IPS-15b (cell line): ENCODE measurements at regions not wholly inside any gene's neighbourhood (a gene's known extent, or its start where the extent isn't known, plus 50 kb on each side); places are given as distances from the start of the nearest gene placed in this dataset.

Source experiments
- H3K27me3 ChIP-seq: one replicate; pipeline ENCODE4 v1.6.1; 2013; ENCODE audit warnings: low read length; ENCODE audit not compliant: control insufficient read depth, insufficient read depth
- H3K36me3 ChIP-seq: one replicate; pipeline ENCODE4 v1.6.1; 2013; ENCODE audit warnings: low read length; ENCODE audit not compliant: control insufficient read depth, insufficient read depth
- H3K4me1 ChIP-seq: one replicate; pipeline ENCODE4 v1.6.1; 2013; ENCODE audit warnings: mild to moderate bottlenecking, low read length; ENCODE audit not compliant: control insufficient read depth, insufficient read depth
- H3K4me3 ChIP-seq: one replicate; pipeline ENCODE4 v1.5.1; 2013; ENCODE audit warnings: low read depth, low read length
- H3K9ac ChIP-seq: one replicate; pipeline ENCODE4 v1.6.1; 2013; ENCODE audit warnings: low read depth, mild to moderate bottlenecking, low read length
- H3K9me3 ChIP-seq: one replicate; pipeline ENCODE4 v1.6.1; 2013; ENCODE audit warnings: mild to moderate bottlenecking, low read length; ENCODE audit not compliant: control insufficient read depth, insufficient read depth

DNA sequence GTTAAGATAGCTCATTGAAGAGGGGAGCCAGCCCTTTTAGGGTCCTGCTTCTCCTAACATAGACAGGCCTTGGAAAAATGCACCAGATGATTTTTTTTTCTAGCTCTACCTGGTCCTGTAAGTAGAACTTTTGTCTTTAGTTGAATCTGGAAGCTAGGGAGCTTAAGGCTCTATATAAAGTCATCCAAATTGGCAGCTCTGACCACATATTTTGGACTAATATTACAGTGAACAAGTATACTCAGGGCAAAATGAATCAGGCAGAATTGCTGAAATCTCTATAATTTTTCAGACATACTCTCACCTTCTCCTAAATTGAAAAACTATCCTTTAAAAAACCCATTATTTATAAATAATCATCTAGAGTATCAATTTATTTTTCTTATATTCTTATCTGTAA is 375.6 kb downstream of the OSTF1 start:
- Histone ChIP-seq H3K36me3 (no peaks in the 10 kb centered on the region), H3K4me1 (peaks cover 6% of the 10 kb centered on the region), H3K27me3 (no peaks in the 10 kb centered on the region), H3K4me3 (no peak overlapping the region), H3K9me3 (no peaks in the 10 kb centered on the region), H3K9ac (no peak overlapping the region)

DNA sequence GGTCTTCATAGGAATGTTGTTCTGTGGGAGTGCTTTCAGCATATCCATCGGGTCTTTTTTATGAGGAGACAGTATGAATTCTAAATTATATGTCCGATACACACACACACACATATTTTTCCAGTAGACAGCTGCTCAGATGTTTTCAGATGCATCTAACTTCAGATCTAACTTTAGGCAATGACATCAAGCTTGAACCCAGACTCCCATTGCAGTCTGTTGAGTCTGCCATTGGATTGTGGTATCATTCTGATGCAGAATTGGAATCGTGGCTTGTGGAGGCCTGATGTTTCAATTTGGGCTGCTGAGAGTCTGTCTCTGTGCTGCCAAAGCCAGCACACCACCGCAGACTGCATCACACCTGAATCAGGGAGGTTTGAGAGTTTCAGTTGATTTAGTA is 376.4 kb downstream of the OSTF1 start:
- Histone ChIP-seq H3K27me3 (no peaks in the 10 kb centered on the region), H3K9ac (no peak overlapping the region), H3K36me3 (no peaks in the 10 kb centered on the region), H3K4me3 (no peak overlapping the region), H3K4me1 (peaks cover 6% of the 10 kb centered on the region), H3K9me3 (no peaks in the 10 kb centered on the region)

DNA sequence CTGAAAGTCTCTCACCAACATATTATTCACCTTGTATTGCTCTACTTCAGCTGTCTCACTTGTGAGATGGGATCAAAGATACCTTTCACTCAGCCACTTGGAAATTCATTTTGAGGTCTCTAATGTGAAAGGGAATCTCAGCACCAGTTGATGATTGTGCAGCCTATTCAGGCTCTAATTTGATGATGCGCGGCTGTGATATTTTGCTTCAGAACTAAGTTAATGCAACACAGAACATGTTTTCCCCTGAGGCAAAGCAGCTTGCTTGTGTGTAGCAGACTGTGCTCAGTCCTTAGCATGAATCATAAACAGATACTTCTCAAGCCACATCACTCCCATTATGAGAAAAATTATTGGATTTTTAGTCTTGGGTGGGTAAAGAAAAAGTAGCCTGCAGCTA is 378.8 kb downstream of the OSTF1 start:
- Histone ChIP-seq H3K27me3 (no peaks in the 10 kb centered on the region), H3K9ac (no peak overlapping the region), H3K4me1 (peaks cover 15% of the 10 kb centered on the region), H3K9me3 (no peaks in the 10 kb centered on the region), H3K36me3 (no peaks in the 10 kb centered on the region), H3K4me3 (no peak overlapping the region)

DNA sequence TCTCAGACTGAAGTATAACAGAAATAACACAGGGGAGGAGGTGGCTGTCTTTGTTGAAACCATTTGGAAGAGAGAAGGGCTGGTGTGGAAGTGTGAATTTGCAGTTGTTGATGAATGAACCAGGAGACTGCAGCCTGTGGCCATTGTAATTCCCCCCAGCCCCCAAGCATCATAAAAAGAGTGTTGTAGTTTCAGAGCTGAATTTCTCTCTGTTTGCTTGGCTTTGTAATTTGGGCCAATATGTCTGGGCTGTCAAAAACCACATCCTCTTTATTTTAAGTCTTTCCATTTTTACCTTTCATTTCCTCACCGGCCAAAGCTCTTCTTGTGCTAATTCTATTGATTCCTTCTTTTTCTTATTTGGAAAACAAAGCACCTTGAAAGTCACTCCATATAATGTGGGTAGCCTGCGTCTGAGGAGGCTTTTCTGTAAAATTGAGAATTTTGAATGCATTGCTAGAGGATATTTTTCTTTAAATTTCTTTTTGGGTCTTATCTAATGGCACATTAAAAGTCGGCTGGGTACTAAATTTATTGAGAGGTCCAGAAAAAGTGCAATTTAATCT is 383.3 kb downstream of the OSTF1 start:
- H3K27me3 ChIP-seq, result no peaks in the 10 kb centered on the region
- no peak overlapping the region for H3K9ac ChIP-seq
- H3K36me3 ChIP-seq, result no peaks in the 10 kb centered on the region
- no peak overlapping the region for H3K4me3 ChIP-seq
- H3K4me1 ChIP-seq, result peaks cover 17% of the 10 kb centered on the region
- no peaks in the 10 kb centered on the region for H3K9me3 ChIP-seq

- H3K9me3 ChIP-seq, result no peaks in the 10 kb centered on the region
Observed at GRCh38 chr9:75482566-75482965, 394.3 kb downstream of the OSTF1 start.

GRCh38 chr9:75483636-75484035 is 395.3 kb downstream of the OSTF1 start:
- Histone ChIP-seq H3K27me3 (no peaks in the 10 kb centered on the region), H3K4me3 (no peak overlapping the region), H3K9ac (no peak overlapping the region), H3K36me3 (no peaks in the 10 kb centered on the region), H3K9me3 (no peaks in the 10 kb centered on the region), H3K4me1 (no peaks in the 10 kb centered on the region)

More at GRCh38 chr9:75482566-75482965, 394.3 kb downstream of the OSTF1 start:
- no peaks in the 10 kb centered on the region for H3K36me3 ChIP-seq
- H3K4me1 ChIP-seq, result no peaks in the 10 kb centered on the region
- H3K9ac ChIP-seq, result no peak overlapping the region
- no peak overlapping the region for H3K4me3 ChIP-seq
- no peaks in the 10 kb centered on the region for H3K27me3 ChIP-seq

- Histone ChIP-seq H3K9me3 (no peaks in the 10 kb centered on the region), H3K36me3 (no peaks in the 10 kb centered on the region), H3K27me3 (no peaks in the 10 kb centered on the region), H3K9ac (no peak overlapping the region), H3K4me3 (no peak overlapping the region), H3K4me1 (no peaks in the 10 kb centered on the region)
Observed at GRCh38 chr9:75487856-75488718, 399.8 kb downstream of the OSTF1 start.

DNA sequence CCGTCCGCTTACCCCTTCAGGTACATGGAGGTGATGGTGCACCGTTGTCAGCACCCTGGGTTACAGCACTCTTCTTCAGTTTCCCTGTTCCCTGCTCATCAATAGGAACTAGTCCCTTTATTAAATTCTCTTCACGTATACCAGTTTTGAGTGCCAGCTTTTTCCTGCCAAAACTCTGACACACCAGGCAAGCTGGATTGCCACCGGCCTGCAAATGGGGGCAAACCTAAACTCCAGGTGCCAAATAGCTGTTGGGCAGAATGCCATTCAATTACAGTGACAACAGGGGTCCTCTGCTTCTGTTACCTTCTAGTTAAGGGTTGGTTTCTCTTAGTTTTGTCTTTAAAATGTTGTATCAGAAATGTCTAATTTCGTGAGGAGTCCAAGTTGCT is 400.4 kb downstream of the OSTF1 start:
- H3K36me3 ChIP-seq, result no peaks in the 10 kb centered on the region

DNA sequence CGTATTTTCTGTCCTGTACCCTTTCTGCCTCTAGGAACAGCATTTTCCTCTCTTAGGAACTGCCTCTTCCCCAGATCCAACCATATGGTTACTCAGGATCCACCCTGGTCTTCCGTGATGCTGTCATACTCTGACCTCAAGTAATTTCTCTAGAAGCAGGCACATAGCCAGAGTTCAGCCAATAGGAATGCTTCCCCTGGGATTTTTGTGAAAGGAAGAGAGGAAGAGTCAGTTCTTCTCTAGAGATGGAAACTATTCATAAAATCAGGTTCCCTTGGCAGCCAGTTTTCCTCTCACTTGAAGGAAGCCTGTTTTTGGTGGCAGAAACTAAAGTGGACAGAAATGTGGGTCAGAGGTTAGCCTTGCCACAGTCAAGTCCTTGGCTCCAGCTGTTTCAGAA is 400.1 kb upstream of the PCSK5 start:
- no peak overlapping the region for H3K4me3 ChIP-seq
- no peaks in the 10 kb centered on the region for H3K4me1 ChIP-seq
- no peaks in the 10 kb centered on the region for H3K36me3 ChIP-seq
- H3K9me3 ChIP-seq, result no peaks in the 10 kb centered on the region
- H3K27me3 ChIP-seq, result no peaks in the 10 kb centered on the region
- no peak overlapping the region for H3K9ac ChIP-seq

More for the DNA sequence above, 400.4 kb downstream of the OSTF1 start:
- Histone ChIP-seq H3K9ac (no peak overlapping the region), H3K4me3 (no peak overlapping the region), H3K27me3 (no peaks in the 10 kb centered on the region), H3K9me3 (no peaks in the 10 kb centered on the region), H3K4me1 (no peaks in the 10 kb centered on the region)

- Histone ChIP-seq H3K4me1 (no peaks in the 10 kb centered on the region), H3K9me3 (no peaks in the 10 kb centered on the region), H3K9ac (no peak overlapping the region), H3K36me3 (no peaks in the 10 kb centered on the region), H3K27me3 (no peaks in the 10 kb centered on the region), H3K4me3 (no peak overlapping the region)
Observed at GRCh38 chr9:75491533-75491932, 398.9 kb upstream of the PCSK5 start.

- H3K36me3 ChIP-seq, result no peaks in the 10 kb centered on the region
Observed at GRCh38 chr9:75499812-75500211, 390.7 kb upstream of the PCSK5 start.

DNA sequence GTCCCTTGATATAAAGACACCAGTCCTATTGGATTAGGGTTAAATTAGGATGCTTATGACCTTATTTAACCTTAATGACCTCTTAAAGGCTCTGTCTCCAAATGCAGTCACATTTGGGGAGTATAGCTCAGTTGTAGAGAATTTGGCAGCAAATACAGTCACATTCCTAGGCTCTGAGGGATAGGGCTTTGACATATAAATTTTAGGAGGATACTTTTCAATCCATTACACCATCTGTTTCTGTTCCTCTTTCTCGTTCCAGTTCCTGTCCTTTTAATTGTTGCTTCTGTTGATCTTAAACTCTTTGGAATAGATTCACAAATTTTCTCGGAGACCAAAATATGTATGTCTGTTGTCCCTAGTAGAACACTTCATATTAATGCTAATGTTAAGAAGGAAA is 390.0 kb upstream of the PCSK5 start:
- H3K9ac ChIP-seq, result no peak overlapping the region
- H3K4me1 ChIP-seq, result no peaks in the 10 kb centered on the region
- no peak overlapping the region for H3K4me3 ChIP-seq
- H3K9me3 ChIP-seq, result no peaks in the 10 kb centered on the region
- no peaks in the 10 kb centered on the region for H3K27me3 ChIP-seq
- no peaks in the 10 kb centered on the region for H3K36me3 ChIP-seq

More at GRCh38 chr9:75499812-75500211, 390.7 kb upstream of the PCSK5 start:
- no peaks in the 10 kb centered on the region for H3K9me3 ChIP-seq
- H3K9ac ChIP-seq, result no peak overlapping the region
- no peaks in the 10 kb centered on the region for H3K4me1 ChIP-seq
- no peaks in the 10 kb centered on the region for H3K27me3 ChIP-seq
- no peak overlapping the region for H3K4me3 ChIP-seq
